HG03442 (cell line): ENCODE measurements at regions not wholly inside any gene's neighbourhood (a gene's known extent, or its start where the extent isn't known, plus 50 kb on each side); places are given as distances from the start of the nearest gene placed in this dataset.
"Not testable (repeated sequence)": the region's sequence is repeated elsewhere in the genome, so short reads cannot be mapped to it uniquely, and the experiment has no call there.

Experiments
- ATAC-seq: cut with Tn5 transposase; IDR thresholded peaks from one replicate; pipeline ENCODE4 v1.9.1; 2021; ENCODE audit warnings: mild to moderate bottlenecking, moderate library complexity; ENCODE audit not compliant: unreplicated experiment

GRCh38 chr9:120338340-120338739 lies 241.6 kb downstream of the CDK5RAP2 start:
- ATAC-seq: no peak

GRCh38 chr9:120337131-120337530 lies 242.8 kb downstream of the CDK5RAP2 start:
- ATAC-seq: no peak

- no peak for ATAC-seq
Measured at GRCh38 chr9:120336753-120337090, 243.2 kb downstream of the CDK5RAP2 start.

- no peak for ATAC-seq
Measured at GRCh38 chr9:120336021-120336752, 243.8 kb downstream of the CDK5RAP2 start.

- ATAC-seq: no peak
Measured at GRCh38 chr9:120331913-120332312, 248.1 kb downstream of the CDK5RAP2 start.

GRCh38 chr9:120330031-120330430 lies 249.9 kb downstream of the CDK5RAP2 start:
- no peak for ATAC-seq

GRCh38 chr9:120327322-120327721 lies 252.6 kb downstream of the CDK5RAP2 start:
- no peak for ATAC-seq

GRCh38 chr9:120326049-120326693 lies 253.8 kb downstream of the CDK5RAP2 start:
- no peak for ATAC-seq

- ATAC-seq: peak; percentile 42
Measured at GRCh38 chr9:120324996-120325642, 254.8 kb downstream of the CDK5RAP2 start.

GRCh38 chr9:120324461-120324860 lies 255.5 kb downstream of the CDK5RAP2 start:
- ATAC-seq: no peak

- no peak for ATAC-seq
Measured at GRCh38 chr9:120323125-120323524, 256.8 kb downstream of the CDK5RAP2 start.

- ATAC-seq: no peak
Measured at GRCh38 chr9:120319452-120319851, 260.5 kb downstream of the CDK5RAP2 start.

- ATAC-seq: no peak
Measured at GRCh38 chr9:120315154-120315553, 264.8 kb downstream of the CDK5RAP2 start.

GRCh38 chr9:120312031-120312430 lies 267.9 kb downstream of the CDK5RAP2 start:
- no peak for ATAC-seq

GRCh38 chr9:120310035-120310434 lies 269.9 kb downstream of the CDK5RAP2 start:
- no peak for ATAC-seq

- no peak for ATAC-seq
Measured at GRCh38 chr9:120308495-120308894, 271.5 kb downstream of the CDK5RAP2 start.

GRCh38 chr9:120307599-120307998 lies 272.4 kb downstream of the CDK5RAP2 start:
- ATAC-seq: no peak

GRCh38 chr9:120306561-120306960 lies 273.4 kb downstream of the CDK5RAP2 start:
- ATAC-seq: no peak

GRCh38 chr9:120306088-120306487 lies 273.9 kb downstream of the CDK5RAP2 start:
- ATAC-seq: no peak

- not testable (repeated sequence) for ATAC-seq
Measured at GRCh38 chr9:120304896-120305295, 275.1 kb downstream of the CDK5RAP2 start.

- no peak for ATAC-seq
Measured at GRCh38 chr9:120303519-120303918, 276.4 kb downstream of the CDK5RAP2 start.

GRCh38 chr9:120299785-120300184 lies 280.2 kb downstream of the CDK5RAP2 start:
- ATAC-seq: no peak
